GM12872 (cell line): ENCODE measurements at regions not wholly inside any gene's neighbourhood (a gene's known extent, or its start where the extent isn't known, plus 50 kb on each side); places are given as distances from the start of the nearest gene placed in this dataset.

Experiments
- CTCF ChIP-seq: IDR thresholded peaks from 3 replicates; pipeline ENCODE4 v1.5.1; 2011; ENCODE audit warnings: low read depth, mild to moderate bottlenecking, low read length, moderate library complexity; ENCODE audit not compliant: insufficient read depth

GRCh38 chr7:19318287-19318686 is 173.1 kb upstream of the FERD3L start:
- TF ChIP-seq CTCF, result no peak

- TF ChIP-seq CTCF, result no peak
Measured at GRCh38 chr7:19317461-19317860, 172.2 kb upstream of the FERD3L start.

- no peak for TF ChIP-seq CTCF
Measured at GRCh38 chr7:19312416-19312815, 167.2 kb upstream of the FERD3L start.

GRCh38 chr7:19307554-19307953 is 162.3 kb upstream of the FERD3L start:
- TF ChIP-seq CTCF, result no peak

GRCh38 chr7:19305698-19306097 is 160.5 kb upstream of the FERD3L start:
- TF ChIP-seq CTCF, result no peak

- no peak for TF ChIP-seq CTCF
Measured at GRCh38 chr7:19304086-19304485, 158.9 kb upstream of the FERD3L start.

- TF ChIP-seq CTCF, result no peak
Measured at GRCh38 chr7:19302731-19303130, 157.5 kb upstream of the FERD3L start.

GRCh38 chr7:19296617-19297016 is 151.4 kb upstream of the FERD3L start:
- no peak for TF ChIP-seq CTCF
